ENCODE measurements at regions not wholly inside any gene's neighbourhood (a gene's known extent, or its start where the extent isn't known, plus 50 kb on each side); places are given as distances from the start of the nearest gene placed in this dataset.

DNA sequence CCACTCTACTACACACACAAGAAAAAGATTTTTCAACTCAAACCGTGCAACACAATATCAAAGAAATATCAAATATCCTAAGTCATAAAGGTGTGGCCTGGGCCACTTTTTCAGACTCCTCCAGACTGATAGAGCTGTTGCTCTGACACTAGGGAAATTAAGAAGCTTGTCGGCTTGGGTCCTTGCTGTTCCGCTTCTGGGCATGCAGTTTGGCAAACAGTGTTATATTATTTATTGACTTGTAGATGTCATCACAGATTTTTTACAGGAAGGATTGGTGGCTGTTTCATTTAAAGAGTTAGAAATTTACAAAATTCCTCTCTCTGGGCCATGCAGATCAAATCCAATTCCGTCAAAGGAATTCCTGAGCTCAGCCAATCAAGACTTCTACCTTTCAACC, 64.5 kb upstream of the EPCAM start:
- DNase-seq (ENCODE audit: low spot score in 2 of 2): no peak
- H3K9me3 ChIP-seq: no peaks in the 10 kb centered on the region
- H3K27me3 ChIP-seq: no peaks in the 10 kb centered on the region
- peak overlapping the region in 2 of 4 donors; percentile 76 to 92 for H3K27ac ChIP-seq
- H3K4me1 ChIP-seq: peaks cover 0 to 79% (median 26%) of the 10 kb centered on the region in 4 donors
- no peak overlapping the region for H3K4me3 ChIP-seq
- TF ChIP-seq CTCF (IDR thresholded peaks at IDR 0.05) (no peak), EP300 (IDR thresholded peaks at IDR 0.05) (no peak), POLR2A (IDR thresholded peaks at IDR 0.05) (no peak)
- 49 to 56% methylated on average over 4 of the region's 4 CpGs for WGBS, 2 donors
- no peaks in the 10 kb centered on the region for H3K36me3 ChIP-seq

DNA sequence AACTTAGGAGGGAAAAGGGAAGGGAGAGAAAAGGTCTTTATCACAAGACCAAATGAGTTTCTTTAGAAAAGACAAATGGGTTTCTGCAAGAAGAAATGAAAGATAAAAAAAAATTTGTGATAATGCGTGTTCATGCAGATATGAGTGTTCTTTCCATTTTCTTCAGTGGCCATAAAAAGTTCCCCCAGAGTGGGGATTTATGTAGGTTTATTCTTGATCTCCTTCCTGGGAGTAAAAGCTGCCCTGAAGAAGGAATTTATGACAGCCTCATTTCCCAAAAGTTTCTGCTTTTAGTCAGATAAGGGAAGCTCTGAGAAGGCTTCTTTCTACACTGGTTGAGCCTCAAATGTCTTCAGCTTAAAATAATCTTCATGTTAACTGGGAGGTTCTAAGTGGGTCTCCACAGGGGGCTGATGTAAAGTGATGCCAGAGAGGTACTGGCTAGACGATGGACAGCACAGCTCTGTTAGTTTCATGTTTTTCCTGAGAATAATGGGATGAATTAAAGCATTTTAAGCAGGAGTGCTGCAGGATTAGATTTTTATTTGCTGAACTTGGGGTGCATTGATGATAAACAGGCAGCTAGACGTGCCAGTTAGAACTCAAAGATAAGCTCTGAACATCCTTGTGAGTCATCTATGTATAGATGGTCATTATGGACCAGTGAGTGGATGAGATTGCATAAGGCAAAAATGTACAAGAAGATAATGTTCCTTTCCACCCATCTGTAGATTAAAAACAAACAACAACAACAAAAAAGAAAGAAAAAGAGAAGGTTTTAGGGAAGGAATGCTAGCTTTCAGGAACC, 65.6 kb upstream of the EPCAM start:
- Histone ChIP-seq H3K36me3 (no peaks in the 10 kb centered on the region), H3K27ac (peak overlapping the region; percentile 32 to 92 (median 60)), H3K9me3 (no peaks in the 10 kb centered on the region), H3K4me3 (no peak overlapping the region), H3K27me3 (no peaks in the 10 kb centered on the region), H3K4me1 (peaks cover 0 to 68% (median 20%) of the 10 kb centered on the region in 4 donors)
- 38 to 41% methylated on average over 3 of the region's 3 CpGs for whole genome bisulfite sequencing, 2 donors
- TF ChIP-seq CTCF (IDR thresholded peaks at IDR 0.05) (no peak), EP300 (IDR thresholded peaks at IDR 0.05) (no peak), POLR2A (IDR thresholded peaks at IDR 0.05) (no peak)
- DNase-seq (ENCODE audit: low spot score in 2 of 2): no peak

GRCh38 chr2:47302308-47302707, 66.8 kb upstream of the EPCAM start:
- no peak for DNase-seq (ENCODE audit: low spot score in 2 of 2)
- WGBS, 2 donors: 76 to 77% methylated on average over 8 of the region's 8 CpGs
- no peaks in the 10 kb centered on the region for H3K36me3 ChIP-seq
- peaks cover 0 to 67% (median 17%) of the 10 kb centered on the region in 4 donors for H3K4me1 ChIP-seq
- TF ChIP-seq POLR2A (IDR thresholded peaks at IDR 0.05) (no peak), EP300 (IDR thresholded peaks at IDR 0.05) (no peak), CTCF (IDR thresholded peaks at IDR 0.05) (no peak)
- H3K27me3 ChIP-seq: no peaks in the 10 kb centered on the region
- no peak overlapping the region for H3K4me3 ChIP-seq
- H3K9me3 ChIP-seq: no peaks in the 10 kb centered on the region
- H3K27ac ChIP-seq: peak overlapping the region in 1 of 4 donors; percentile 92

GRCh38 chr2:47301731-47302130, 67.4 kb upstream of the EPCAM start:
- H3K4me1 ChIP-seq: peaks cover 0 to 61% (median 17%) of the 10 kb centered on the region in 4 donors
- 91 to 95% methylated on average over 4 of the region's 4 CpGs for WGBS, 2 donors

More at GRCh38 chr2:47301731-47302130, 67.4 kb upstream of the EPCAM start:
- Histone ChIP-seq H3K36me3 (no peaks in the 10 kb centered on the region), H3K27me3 (no peaks in the 10 kb centered on the region), H3K9me3 (no peaks in the 10 kb centered on the region), H3K4me3 (no peak overlapping the region), H3K27ac (no peak overlapping the region)
- TF ChIP-seq EP300 (IDR thresholded peaks at IDR 0.05) (no peak), POLR2A (IDR thresholded peaks at IDR 0.05) (no peak), CTCF (IDR thresholded peaks at IDR 0.05) (no peak)
- no peak for DNase-seq (ENCODE audit: low spot score in 2 of 2)
